ENCODE measurements at regions not wholly inside any gene's neighbourhood (a gene's known extent, or its start where the extent isn't known, plus 50 kb on each side); places are given as distances from the start of the nearest gene placed in this dataset.

GRCh38 chr4:148787831-148788477 is 345.7 kb upstream of the NR3C2 start:
- no peak for TF ChIP-seq HOXB13 (CRISPR knock-in tag; IDR thresholded peaks at IDR 0.05; ENCODE audit: low read depth)
- TF ChIP-seq PHF8 (IDR thresholded peaks at IDR 0.05; ENCODE audit: borderline replicate concordance, low read depth): no peak
- TF ChIP-seq CBX2 (IDR thresholded peaks at IDR 0.05; ENCODE audit: borderline replicate concordance, low read depth): no peak
- TF ChIP-seq POLR2A (IDR thresholded peaks at IDR 0.05; ENCODE audit: low read length): no peak
- no peak for TF ChIP-seq E2F6 (IDR thresholded peaks at IDR 0.05; ENCODE audit: borderline replicate concordance, low read depth)
- no peak for TF ChIP-seq RFX5 (IDR thresholded peaks at IDR 0.05)
- no peak for TF ChIP-seq NR3C1 (IDR thresholded peaks at IDR 0.05)
- TF ChIP-seq BCL3 (IDR thresholded peaks at IDR 0.05): no peak
- Histone ChIP-seq H3K4me2 (no peak overlapping the region), H3K4me3 (no peak overlapping the region), H3K27ac (no peak overlapping the region), H3K9me3 (no peaks in the 10 kb centered on the region), H3K4me1 (no peaks in the 10 kb centered on the region)
- WGBS (ENCODE audit: missing lambda C conversion rate): 13% methylated on average over 2 of the region's 2 CpGs
- no peak for ATAC-seq
- ChIA-PET CTCF (interaction anchor here (0.7 kb wide), 1 partner anchor 124 kb away, joined by 3 read pairs; no protein-coding TSS in a partner anchor), POLR2A (no interaction called here)
- FAIRE-seq: no peak
- DNase-seq (ENCODE audit: low read depth in 1 of 2, low spot score in 1 of 2): no peak

- FAIRE-seq (no peak), ATAC-seq (no peak), DNase-seq (ENCODE audit: low read depth in 1 of 2, low spot score in 1 of 2) (no peak)
- no peak for TF ChIP-seq RCOR1 (IDR thresholded peaks at IDR 0.05; ENCODE audit: low read depth, low read length)
- TF ChIP-seq NPAS2 (CRISPR knock-in tag; IDR thresholded peaks at IDR 0.05; ENCODE audit: borderline replicate concordance): no peak
- no peak for TF ChIP-seq HEYL (CRISPR knock-in tag; IDR thresholded peaks at IDR 0.05)
- TF ChIP-seq JUN (IDR thresholded peaks at IDR 0.05): no peak
- CTCF ChIA-PET: interaction anchor here (0.7 kb wide), 1 partner anchor 125 kb away, joined by 3 read pairs; no protein-coding TSS in a partner anchor
- H3K4me1 ChIP-seq: no peaks in the 10 kb centered on the region
- no peaks in the 10 kb centered on the region for H3K9me3 ChIP-seq
- 15% methylated on average over 2 of the region's 2 CpGs for WGBS (ENCODE audit: missing lambda C conversion rate)
- POLR2A ChIA-PET: no interaction called here
- no peak overlapping the region for H3K27ac ChIP-seq
- H3K4me2 ChIP-seq: no peak overlapping the region
- H3K4me3 ChIP-seq: no peak overlapping the region
Observed at GRCh38 chr4:148787285-148787684, 345.1 kb upstream of the NR3C2 start.

GRCh38 chr4:148786699-148787098 is 344.5 kb upstream of the NR3C2 start:
- no peak overlapping the region for H3K4me3 ChIP-seq
- no peak overlapping the region for H3K4me2 ChIP-seq
- WGBS (ENCODE audit: missing lambda C conversion rate): 41% methylated on average over 5 of the region's 5 CpGs
- FAIRE-seq (no peak), DNase-seq (ENCODE audit: low read depth in 1 of 2, low spot score in 1 of 2) (no peak), ATAC-seq (no peak)
- no peak overlapping the region for H3K27ac ChIP-seq
- no peaks in the 10 kb centered on the region for H3K9me3 ChIP-seq
- POLR2A ChIA-PET: no interaction called here
- H3K4me1 ChIP-seq: no peaks in the 10 kb centered on the region
- CTCF ChIA-PET: no interaction called here
- TF ChIP-seq ESRRA (IDR thresholded peaks at IDR 0.05; ENCODE audit: borderline replicate concordance, low read length) (no peak), KDM5A (IDR thresholded peaks at IDR 0.05) (no peak), E2F6 (IDR thresholded peaks at IDR 0.05; ENCODE audit: borderline replicate concordance, low read depth) (no peak), ATOH8 (CRISPR knock-in tag; IDR thresholded peaks at IDR 0.05; ENCODE audit: low read depth) (no peak), ZNF302 (CRISPR knock-in tag; IDR thresholded peaks at IDR 0.05) (no peak)

GRCh38 chr4:148782284-148782683 is 340.1 kb upstream of the NR3C2 start:
- DNase-seq (ENCODE audit: low read depth in 1 of 2, low spot score in 1 of 2) (peak in 1 of 2 experiments; percentile 1), FAIRE-seq (no peak), ATAC-seq (no peak)
- Histone ChIP-seq H3K4me1 (no peaks in the 10 kb centered on the region), H3K27ac (no peak overlapping the region), H3K4me2 (no peak overlapping the region), H3K4me3 (no peak overlapping the region), H3K9me3 (no peaks in the 10 kb centered on the region)
- WGBS (ENCODE audit: missing lambda C conversion rate): 63% methylated on average over 4 of the region's 4 CpGs
- ChIA-PET POLR2A (no interaction called here), CTCF (no interaction called here)
- TF ChIP-seq RNF2 (IDR thresholded peaks at IDR 0.05; ENCODE audit: borderline replicate concordance, low read depth) (no peak), GATA3 (IDR thresholded peaks at IDR 0.05; ENCODE audit: borderline replicate concordance) (no peak), CEBPB (IDR thresholded peaks at IDR 0.05) (no peak), MYC (IDR thresholded peaks at IDR 0.05; ENCODE audit: borderline replicate concordance, low read length) (no peak), KDM1A (IDR thresholded peaks at IDR 0.05; ENCODE audit: low read depth) (no peak), MAZ (IDR thresholded peaks at IDR 0.05; ENCODE audit: borderline replicate concordance, low read depth, low read length) (no peak), SMC3 (IDR thresholded peaks at IDR 0.05) (no peak), CHD2 (IDR thresholded peaks at IDR 0.05; ENCODE audit: low read length, partially characterized antibody) (no peak), HES2 (IDR thresholded peaks at IDR 0.05) (no peak), NR3C1 (IDR thresholded peaks at IDR 0.05) (no peak), HOXB5 (CRISPR knock-in tag; IDR thresholded peaks at IDR 0.05) (no peak), NPAS2 (CRISPR knock-in tag; IDR thresholded peaks at IDR 0.05; ENCODE audit: borderline replicate concordance) (no peak), FOXS1 (CRISPR knock-in tag; IDR thresholded peaks at IDR 0.05) (no peak), HDAC2 (IDR thresholded peaks at IDR 0.05) (no peak), JUNB (IDR thresholded peaks at IDR 0.05) (no peak), JUN (IDR thresholded peaks at IDR 0.05) (no peak), RAD21 (conservative IDR thresholded peaks at IDR 0.05 in 1 of 2, IDR thresholded peaks at IDR 0.05 in 1 of 2) (no peak)
